Esophagus muscularis mucosa (tissue), 4 donors: ENCODE measurements at regions not wholly inside any gene's neighbourhood (a gene's known extent, or its start where the extent isn't known, plus 50 kb on each side); places are given as distances from the start of the nearest gene placed in this dataset.

Source experiments
- CTCF ChIP-seq, 3 experiments: fragments of 200-600 bp in 2 of 3; fragments of 450-650 bp in 1 of 3; sonication (generic) in 2 of 3; IDR thresholded peaks; one replicate each; pipeline ENCODE4 v1.5.1; 2017 to 2019; ENCODE audit warnings: antibody characterized with exemption in 3 of 3, mild to moderate bottlenecking in 2 of 3, moderate library complexity in 1 of 3
- EP300 ChIP-seq: sonication (generic); formaldehyde crosslinking; IDR thresholded peaks from one replicate; pipeline ENCODE4 v1.6.1; 2017; ENCODE audit warnings: antibody characterized with exemption
- POLR2A ChIP-seq: fragments of 450-650 bp; IDR thresholded peaks from one replicate; pipeline ENCODE4 v1.6.1; 2017; ENCODE audit warnings: antibody characterized with exemption, moderate library complexity, mild to moderate bottlenecking, low read depth
- POLR2AphosphoS5 ChIP-seq, 2 donors: sonication (generic); formaldehyde crosslinking; IDR thresholded peaks; one replicate each; pipeline ENCODE4 v1.6.1; 2017; ENCODE audit warnings: antibody characterized with exemption in 2 of 2

DNA sequence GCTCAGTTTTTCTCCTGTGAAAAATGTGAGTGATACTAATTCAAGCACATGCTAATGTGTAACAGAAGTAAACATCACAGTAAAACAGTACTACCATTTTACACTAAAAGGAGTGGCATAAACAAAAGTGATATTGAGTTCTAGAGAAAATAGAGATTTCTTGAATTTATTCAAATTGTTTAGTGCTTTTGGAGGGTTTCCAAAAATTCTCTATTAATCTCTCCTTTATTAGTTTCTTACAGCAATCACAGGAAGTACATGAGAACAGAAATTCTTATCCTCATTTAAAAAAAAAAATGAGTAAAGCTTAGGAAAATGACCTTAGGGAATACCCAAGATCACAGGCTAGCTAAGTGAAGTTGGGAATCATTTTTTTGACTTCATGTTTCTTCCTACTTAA is 459.7 kb upstream of the GALNTL6 start:
- TF ChIP-seq CTCF (IDR thresholded peaks at IDR 0.05) (no peak), EP300 (no peak), POLR2A (no peak), POLR2AphosphoS5 (IDR thresholded peaks at IDR 0.05) (no peak)
